LoVo (cell line): ENCODE measurements at regions not wholly inside any gene's neighbourhood (a gene's known extent, or its start where the extent isn't known, plus 50 kb on each side); places are given as distances from the start of the nearest gene placed in this dataset.
A peak's percentile ranks its signal among the peaks of the same experiment; 100 is the strongest.
"Not testable (repeated sequence)": the region's sequence is repeated elsewhere in the genome, so short reads cannot be mapped to it uniquely, and the experiment has no call there.

Source experiments
- DNase-seq: peaks from one replicate; pipeline ENCODE4 v3.0.0-alpha.2; 2016; ENCODE audit warnings: low spot score

DNA sequence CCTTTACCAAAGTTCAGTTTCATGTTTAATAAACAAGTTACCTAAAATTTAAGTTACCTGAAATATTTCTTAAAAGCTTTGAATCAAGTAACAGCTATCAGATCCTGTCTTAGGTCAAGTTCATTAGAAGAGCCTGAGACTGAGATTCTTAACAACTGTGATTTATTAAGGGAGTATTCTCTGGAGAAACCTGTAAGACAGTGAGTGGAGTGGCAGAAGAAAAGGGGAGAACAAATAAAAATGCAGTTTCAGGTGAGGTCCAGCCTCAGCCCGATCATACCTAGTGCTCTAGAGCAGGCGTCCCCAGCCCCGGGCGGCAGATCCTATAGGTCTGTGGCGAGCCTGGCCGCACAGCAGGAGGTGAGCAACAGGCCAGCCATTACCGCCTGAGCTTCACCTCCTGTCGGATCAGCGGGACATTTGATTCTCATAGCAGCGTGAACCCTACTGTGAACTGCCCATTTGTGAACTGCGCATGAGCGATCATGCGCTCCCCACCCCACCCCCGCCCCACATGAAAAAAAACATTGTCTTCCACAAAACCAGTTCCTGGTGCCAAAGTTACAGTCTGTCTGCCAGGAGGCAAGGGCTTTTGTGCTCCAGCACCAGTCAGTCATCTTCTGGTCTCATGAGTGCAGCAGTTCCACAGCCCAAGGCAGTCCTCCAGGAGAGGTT is 59.2 kb upstream of the ADGRB3 start:
- DNase-seq = no peak

DNA sequence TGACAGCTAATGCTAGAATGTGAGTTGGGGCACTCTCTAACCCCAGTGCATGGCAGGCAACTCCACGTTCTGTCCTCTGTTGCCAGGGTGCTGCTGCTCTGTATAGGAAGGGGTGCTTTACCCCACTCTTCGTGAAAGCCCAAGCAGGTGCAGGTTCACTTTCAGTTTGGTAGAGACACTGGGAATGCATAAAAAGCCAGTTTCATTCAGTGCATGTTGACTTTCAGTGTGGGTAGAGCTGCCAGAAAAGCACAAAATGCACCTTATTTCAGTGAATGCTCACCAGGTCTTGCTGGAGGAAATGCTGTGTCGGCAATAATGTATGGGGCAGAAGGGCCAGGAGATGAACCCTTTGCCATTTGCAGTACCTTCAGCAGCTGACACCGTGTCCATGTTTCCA is 62.1 kb upstream of the ADGRB3 start:
- no peak for DNase-seq

DNA sequence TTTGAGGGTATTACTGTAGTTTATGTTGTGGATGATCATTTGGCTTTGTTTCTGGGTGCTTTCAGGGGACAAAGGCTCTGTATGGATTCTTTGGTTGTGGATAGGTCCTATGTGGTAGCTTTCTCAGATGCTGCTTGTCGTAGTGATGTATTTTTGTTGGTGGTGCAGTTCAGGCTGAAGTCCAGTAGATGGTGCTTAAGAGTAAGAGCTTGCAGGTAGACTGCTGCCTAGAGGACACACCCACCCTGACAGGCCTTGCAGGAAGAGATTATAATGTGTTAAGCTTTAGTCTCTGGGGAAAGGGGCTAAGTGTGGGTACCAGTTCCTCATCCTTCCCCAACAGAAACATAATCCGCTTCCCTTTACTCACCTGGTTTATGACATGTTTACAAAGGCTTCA is 62.6 kb upstream of the ADGRB3 start:
- peak; percentile 54 for DNase-seq

DNA sequence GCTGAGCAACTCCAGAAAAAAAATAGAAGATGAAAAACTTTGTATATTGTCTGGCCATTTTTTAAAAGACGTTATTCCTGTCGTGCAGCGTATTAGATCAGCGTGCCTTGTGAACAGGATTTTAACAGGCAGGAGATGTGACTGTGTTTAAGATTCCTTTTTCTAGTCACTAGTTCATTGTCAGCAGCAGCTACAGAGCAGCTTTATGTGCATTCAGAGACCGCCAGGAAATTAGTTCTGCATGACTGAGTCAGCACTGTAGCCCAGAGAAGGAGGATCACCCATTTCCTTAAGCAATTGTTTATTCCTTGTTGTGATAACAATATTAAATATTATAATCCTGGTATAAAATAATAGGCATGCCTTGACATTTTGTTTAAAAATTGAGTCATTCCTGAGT is 75.4 kb upstream of the ADGRB3 start:
- no peak for DNase-seq

DNA sequence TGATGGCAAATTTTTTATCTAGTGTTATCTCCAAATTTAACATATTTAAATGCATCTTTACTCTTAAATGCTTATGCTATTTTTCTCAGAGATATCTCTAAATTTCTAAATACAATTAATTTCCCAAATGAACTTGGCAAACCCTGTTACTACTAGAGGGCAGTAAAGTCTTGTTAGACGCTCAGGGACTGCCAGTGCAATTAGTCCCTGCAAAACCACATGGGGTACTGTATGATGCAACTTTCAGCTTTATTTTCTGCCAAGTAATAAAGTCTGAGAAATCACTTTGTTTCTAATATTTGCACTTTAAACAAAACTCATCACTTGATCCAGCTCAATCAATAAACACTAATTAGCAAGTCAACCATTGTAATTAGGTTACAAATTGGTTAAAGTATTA is 76.0 kb upstream of the ADGRB3 start:
- no peak for DNase-seq

DNA sequence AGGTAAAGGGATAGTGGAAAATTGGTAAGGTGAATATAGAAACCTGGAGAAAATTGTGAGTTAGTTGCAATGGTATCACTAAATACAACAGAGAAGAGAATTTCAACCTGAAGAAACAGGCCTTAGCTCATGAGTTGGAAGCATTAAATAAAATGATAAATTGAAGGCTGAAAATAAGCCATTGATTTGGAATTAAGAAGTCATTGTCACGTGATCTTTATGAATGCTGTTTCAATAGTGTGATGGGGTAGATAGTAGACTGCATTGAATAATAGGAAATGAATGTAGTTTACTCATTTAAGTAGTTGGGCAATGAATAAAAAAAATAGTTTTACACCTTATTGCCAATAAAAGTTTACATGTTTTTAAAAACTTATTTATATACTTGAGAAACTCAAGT is 88.5 kb upstream of the ADGRB3 start:
- DNase-seq = no peak

DNA sequence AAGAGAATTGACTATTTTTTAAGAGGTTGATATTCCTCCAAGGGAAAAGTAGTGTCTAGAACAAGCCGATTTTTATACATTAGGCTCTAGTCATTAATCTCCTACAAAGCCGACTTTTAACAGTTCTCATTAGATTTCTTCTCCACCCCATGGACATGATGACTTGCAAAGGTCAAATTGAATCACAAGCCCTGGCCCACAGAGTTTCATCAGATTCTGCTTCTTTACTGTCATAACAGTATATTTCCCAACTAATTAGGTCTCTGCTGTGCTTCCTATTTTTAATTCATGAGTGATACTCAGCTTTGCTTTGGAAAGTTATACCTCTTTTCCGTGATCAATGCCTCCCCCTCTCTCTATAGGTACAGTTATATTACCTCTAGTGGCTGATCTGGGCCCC is 90.6 kb upstream of the ADGRB3 start:
- DNase-seq = no peak

DNA sequence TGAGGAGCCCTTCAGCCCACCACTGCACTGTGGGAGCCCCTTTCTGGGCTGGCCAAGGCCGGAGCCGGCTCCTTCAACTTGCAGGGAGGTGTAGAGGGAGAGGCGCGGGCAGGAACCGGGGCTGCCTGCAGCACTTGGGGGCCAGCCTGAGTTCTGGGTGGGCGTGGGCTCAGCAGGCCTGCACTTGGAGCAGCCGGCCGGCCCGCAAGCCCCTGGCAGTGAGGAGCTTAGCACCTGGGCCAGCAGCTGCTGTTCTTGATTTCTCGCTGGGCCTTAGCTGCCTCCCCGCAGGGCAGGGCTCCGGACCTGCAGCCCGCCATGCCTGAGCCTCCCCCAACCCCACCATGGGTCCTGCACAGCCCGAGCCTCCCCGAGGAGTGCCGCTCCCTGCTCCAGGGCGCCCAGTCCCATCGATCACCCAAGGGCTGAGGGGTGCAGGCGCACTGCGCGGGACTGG is 101.7 kb upstream of the ADGRB3 start:
- DNase-seq = no peak

DNA sequence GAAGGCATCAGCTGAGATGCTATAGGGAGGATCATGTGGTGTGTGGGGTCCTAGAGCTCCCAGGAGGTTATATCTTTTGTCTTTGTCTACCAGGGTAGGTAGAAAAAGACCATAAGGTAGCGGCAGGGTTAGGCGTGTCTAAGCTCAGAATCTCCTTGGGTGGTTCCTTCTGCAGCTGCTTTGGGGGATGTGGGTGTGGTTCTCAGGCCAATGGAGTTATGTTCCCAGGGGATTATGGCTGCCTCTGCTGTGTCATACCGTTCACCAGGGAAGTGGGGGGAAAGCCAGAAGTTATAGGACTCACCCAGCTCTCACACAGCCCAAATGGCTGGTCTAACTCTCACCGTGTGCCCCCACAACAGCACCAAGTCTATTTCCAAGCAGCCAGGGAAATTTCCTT is 107.4 kb upstream of the ADGRB3 start:
- DNase-seq = no peak

DNA sequence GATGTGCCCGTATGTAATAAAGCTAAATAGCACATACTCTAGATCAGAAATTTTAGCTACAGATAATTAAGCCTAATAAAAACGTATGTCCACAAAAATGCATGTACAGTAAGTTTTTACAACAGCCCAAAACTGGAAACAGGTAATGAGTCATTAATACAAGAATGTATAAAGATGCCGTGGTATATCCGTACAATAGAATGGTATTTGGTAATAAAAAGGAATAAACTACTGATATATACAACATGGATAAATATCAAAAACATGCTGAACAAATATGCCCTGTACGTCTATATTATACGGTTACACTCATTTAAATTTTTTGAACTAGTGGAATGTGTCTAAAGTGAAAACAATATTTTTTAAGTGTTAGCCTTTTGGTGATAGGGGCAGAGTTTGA is 128.2 kb upstream of the ADGRB3 start:
- no peak for DNase-seq

DNA sequence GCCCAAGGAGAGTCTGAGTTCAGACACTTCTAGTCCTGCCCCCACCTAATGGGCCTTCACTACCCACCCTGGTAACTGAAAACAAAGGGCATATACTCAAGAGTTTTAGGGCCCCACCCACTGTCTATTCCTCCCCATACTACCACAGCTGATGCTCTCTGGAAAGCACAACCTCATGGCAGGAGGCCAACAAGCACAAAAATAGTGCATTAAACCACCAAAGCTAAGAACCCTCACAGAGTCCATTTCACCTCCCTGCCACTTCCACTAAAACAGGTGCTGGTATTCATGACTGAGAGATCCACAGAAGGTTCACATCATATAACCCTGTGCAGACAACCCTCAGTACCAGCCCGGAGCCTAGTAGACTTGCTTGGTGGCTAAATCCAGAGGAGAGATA is 132.1 kb upstream of the ADGRB3 start:
- DNase-seq = no peak

DNA sequence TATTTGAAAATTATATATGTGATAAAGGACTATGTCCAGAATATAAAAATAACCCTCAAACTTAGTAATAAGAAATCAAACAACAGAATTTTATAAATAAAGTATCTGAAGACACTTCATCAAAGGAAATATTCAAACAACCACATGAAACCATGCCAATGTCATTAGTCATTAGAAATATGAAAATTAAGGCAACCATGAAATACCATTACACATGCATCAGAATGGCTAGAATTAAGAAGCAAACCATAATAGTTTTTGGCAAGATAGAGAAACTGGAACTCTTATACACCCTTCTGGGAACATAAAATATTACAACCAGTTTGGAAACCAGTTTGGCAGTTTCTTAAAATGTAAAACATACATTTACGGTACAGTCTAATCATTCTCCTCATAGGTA is 137.2 kb upstream of the ADGRB3 start:
- no peak for DNase-seq

DNA sequence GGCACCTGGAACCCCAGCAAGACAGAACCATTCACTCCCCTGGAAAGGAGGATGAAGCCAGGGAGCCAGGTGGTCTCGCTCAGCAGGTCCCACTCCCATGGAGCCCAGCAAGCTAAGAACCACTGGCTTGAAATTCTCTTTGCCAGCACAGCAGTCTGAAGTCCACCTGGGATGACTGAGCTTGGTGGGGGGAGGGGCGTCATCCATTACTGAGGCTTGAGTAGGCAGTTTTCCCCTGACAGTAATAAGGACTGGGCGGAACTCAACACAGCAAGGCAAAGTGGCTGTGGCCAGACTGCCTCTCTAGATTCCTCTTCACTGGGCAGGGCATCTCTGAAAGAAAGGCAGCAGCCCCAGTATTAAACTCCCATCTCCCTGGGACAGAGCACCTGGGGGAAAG is 140.2 kb upstream of the ADGRB3 start:
- DNase-seq = not testable (repeated sequence)

DNA sequence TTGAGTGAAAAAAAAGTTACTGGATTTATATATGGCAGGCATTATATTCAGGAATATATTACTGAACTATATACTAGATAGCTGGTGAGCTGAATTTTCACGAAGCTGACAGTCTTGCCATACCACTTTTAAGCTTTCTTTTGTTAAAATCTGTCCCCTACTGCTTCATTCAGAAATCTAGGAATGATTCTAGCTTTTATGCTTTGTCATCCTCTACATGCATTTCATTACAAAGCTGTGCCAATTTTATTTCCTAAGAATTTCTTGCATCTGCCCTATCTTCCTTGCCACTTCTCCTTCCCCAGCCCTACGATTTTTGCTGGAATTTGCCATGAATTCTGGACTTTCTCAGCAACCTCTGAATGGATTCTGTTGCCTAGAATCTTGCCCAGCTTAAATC is 158.5 kb upstream of the ADGRB3 start:
- DNase-seq = no peak

DNA sequence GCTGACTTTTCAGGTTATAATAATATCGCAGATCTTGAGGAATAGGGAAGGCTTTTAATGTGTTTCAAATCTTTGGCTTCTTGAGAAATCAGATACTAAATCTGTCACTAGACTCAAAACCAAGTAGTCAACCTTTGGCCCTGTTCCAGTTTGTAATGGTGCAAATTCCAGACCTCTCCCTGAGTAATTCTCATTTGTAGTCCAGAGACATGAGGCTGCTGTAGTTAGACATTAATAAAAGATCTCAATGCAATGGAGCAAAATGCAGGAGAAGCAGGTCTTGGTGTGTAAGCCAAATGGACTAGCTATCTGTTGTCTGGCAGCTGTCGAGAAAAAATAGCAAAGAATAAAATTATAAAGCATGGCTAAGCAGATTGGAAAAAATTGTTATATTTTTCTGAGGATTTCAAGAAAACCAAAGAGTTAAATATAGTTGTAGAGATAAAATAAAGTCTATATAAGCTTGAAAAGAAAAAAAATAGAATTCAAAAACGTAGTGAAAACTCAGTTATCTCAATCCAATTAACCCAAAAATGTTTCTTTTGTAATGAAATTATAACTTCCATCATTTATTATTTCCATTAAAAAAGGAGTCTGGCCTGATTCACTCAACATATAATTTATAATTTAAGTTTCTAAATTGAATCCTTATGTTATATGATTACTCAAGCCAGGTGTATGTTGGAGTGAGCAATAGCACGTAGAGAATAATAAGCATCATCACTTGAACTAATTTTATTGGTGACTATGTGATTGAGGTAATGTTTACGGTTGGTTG is 161.5 kb upstream of the ADGRB3 start:
- no peak for DNase-seq

DNA sequence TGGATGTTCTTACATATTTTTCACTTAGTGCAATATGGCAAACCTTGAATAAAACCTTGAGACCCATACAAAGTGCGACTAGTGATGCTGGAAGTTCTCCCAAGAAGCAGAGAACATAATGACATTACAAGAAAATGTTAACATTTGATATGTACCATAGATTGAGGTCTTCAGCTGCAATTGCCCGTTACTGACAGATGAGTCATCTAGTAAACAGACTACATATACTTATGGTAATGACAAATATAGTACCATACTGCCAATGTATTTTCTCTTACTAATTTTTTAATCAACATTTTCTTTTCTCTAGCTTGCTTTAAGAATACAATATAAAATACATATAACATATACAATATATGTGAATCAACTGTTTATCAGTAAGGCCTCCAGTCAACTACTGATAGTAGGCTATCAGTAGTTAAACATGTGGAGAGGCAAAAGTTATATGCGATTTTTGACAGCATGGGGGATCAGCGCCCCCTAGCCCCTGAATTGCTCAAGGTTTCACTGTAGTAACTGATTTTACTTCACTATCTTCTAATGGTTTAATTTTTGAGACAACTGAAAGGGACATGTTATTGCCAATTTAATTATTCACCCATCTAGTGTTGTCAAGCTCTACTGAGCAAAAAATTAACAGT is 166.7 kb upstream of the ADGRB3 start:
- DNase-seq = no peak

DNA sequence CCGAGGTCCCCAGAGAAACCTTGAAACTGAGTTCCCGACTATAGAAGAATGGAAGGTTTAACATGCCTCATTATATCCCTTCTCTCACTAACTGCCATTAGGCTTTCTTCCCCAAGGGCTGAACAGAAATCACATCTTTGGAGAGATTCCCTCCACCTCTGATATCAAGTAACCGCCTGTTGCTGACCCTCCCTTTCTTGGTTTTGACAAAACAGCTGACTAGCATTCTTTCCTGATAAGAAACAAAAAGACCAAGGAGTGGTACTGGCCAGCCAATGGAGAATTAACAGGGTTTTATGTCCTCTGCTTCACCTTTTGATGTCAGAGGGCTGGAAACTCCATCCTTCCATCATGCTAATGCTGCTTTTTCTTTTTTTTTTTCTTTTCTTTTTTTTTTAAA is 176.6 kb upstream of the ADGRB3 start:
- no peak for DNase-seq

DNA sequence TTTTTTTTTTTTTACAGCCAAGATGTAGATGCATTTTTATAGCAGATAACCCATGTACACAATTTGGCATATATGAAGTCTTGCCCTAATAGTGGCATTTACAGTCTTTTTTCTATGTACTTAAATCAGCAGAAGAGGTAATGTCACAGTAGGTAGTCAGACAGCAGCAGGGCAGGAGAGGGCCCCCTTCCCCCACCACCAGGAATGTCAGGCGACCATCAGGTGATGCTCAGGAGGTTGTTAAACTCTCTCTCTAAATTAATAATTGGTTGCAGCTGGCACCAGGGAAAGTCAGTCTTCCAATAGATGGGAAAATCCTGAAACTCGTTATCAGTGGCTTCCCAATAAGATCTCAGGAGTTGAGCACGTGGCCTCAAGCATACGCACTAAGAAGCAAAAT is 188.0 kb upstream of the ADGRB3 start:
- no peak for DNase-seq

DNA sequence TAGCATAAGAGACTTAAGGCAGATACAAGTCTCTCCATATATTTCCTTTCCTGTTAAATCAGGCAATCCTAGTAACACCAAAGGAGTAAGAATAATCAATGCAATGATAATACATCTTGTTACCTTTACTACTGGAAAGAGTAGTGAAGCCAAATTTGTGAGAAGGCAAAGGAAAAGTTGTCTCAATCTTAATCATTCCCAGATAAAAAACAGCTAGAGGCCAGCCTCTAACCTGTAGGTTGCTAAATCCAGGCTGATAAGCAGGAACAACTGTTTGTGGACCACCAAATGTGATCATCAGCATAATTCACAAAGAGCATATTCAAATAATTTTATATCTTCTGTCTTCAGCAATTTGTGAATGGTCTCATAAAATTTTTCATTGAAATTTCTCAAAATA is 189.2 kb upstream of the ADGRB3 start:
- DNase-seq = no peak

DNA sequence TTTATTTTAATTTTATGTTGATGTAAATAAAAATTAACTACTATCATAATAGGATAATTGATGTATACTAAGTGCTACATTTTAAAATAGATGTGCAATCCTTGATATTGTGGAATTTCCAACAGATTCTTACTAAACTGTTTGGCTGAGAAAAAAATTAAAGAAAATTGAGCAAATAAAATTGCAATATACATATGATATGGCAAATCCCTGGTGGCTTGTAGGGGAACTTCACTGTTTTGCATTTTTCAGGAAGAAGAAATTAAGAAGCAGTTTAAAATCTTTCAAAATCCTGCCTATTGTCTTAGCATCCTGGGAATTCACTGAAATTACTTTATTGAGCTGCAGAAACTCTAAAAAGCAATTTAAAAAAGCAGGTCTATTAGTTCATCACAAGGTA is 191.4 kb upstream of the ADGRB3 start:
- DNase-seq = no peak

DNA sequence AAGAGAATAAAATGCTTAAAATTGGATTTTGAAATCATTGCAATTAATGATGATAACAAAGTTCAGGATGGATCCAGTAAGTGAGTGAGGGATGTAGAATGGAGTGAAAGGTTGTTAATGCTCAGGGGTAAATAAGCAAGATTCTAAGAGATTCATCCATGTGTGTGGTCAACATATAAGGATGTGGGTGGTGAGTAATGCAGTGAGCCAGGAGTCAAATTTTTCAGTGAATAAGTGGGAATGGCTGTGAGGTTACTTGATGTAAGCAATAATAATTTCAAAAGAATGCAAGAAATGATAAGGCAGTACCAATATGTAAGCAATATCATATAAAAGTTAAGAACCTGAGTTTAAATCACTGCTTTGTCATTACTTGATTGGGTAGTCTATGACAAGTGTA is 207.5 kb upstream of the ADGRB3 start:
- DNase-seq = no peak

DNA sequence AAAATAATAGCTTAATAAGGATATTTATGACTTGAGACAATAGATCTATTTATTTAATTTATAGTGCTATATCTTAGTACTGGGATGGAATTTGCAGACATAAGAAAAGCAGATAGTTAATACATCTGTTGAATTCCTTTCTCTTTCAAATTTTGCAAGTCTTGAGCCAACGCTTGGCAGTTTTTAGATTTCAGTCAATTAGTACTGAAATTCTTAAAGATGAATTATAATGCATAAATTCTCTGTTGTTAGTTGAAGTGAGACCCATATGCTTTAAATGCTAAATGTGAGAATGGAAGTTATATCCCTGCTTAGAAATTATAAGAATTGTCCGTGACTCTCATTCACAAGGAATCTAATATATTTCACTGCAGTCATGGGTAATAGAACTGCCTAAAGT is 225.1 kb upstream of the ADGRB3 start:
- no peak for DNase-seq

DNA sequence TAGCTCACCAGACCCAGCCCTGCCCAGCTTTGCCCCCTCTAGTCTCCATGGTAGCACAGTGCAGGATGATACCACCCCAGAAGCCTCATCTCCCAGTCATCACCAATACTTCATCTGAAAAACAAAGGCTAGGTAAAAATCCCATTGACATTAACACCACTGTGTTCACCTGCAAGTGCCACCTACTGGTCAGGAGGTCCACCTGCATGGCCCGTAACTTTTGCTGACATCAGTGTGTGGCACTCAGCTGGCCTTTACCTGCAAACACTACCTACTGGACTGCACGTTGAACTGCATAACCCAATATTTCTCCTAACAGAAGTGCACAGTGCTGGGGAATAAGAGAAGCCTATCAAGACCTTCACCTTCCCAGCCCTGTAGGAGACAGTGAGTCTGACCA is 234.7 kb upstream of the ADGRB3 start:
- DNase-seq = no peak

DNA sequence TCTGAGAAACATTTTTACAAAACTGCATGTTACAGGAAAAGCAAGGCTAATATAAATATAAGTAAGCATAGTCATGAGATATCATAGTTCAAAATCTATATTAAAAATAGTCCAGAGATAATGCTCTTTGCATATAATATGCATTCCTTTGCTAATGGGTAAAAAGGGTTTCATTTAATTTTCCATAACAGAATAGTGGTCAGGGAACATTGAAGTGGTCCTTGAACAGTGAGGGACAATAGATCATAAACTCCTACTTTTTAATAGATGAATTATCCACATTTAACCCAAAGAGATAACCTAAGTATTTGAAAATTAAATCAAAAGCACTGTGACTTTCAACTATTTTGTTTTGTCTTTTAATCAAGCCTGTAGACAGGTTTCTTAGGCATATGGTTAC is 243.1 kb upstream of the ADGRB3 start:
- no peak for DNase-seq
